Suprapubic skin (tissue), 4 donors: ENCODE measurements at regions not wholly inside any gene's neighbourhood (a gene's known extent, or its start where the extent isn't known, plus 50 kb on each side); places are given as distances from the start of the nearest gene placed in this dataset.

ENCODE experiments used
- DNase-seq, 2 donors: peaks; one replicate each; pipeline ENCODE4 v3.0.0-alpha.2; 2019; ENCODE audit warnings: low spot score in 2 of 2
- H3K27ac ChIP-seq: fragments of 200-600 bp; sonication (generic); one replicate; pipeline ENCODE4 v1.5.1; 2019
- H3K27me3 ChIP-seq: fragments of 200-600 bp; sonication (generic); one replicate; pipeline ENCODE4 v1.5.1; 2019
- H3K36me3 ChIP-seq: fragments of 200-600 bp; sonication (generic); one replicate; pipeline ENCODE4 v1.5.1; 2019
- H3K4me1 ChIP-seq: fragments of 200-600 bp; sonication (generic); one replicate; pipeline ENCODE4 v1.5.1; 2019
- H3K4me3 ChIP-seq: fragments of 200-600 bp; sonication (generic); one replicate; pipeline ENCODE4 v1.5.1; 2019; ENCODE audit warnings: mild to moderate bottlenecking
- H3K9me3 ChIP-seq: fragments of 200-600 bp; sonication (generic); one replicate; pipeline ENCODE4 v1.5.1; 2019
- CTCF ChIP-seq, 2 donors: fragments of 200-600 bp in 1 of 2; fragments of 450-650 bp in 1 of 2; sonication (generic) in 1 of 2; IDR thresholded peaks; one replicate each; pipeline ENCODE4 v1.5.1; 2016 to 2019; ENCODE audit warnings: antibody characterized with exemption in 2 of 2, mild to moderate bottlenecking in 1 of 2, moderate library complexity in 1 of 2
- EP300 ChIP-seq: sonication (generic); formaldehyde crosslinking; IDR thresholded peaks from one replicate; pipeline ENCODE4 v1.6.1; 2017; ENCODE audit warnings: antibody characterized with exemption
- POLR2A ChIP-seq, 2 donors: fragments of 450-650 bp; IDR thresholded peaks; one replicate each; pipeline ENCODE4 v1.6.1; 2017; ENCODE audit warnings: antibody characterized with exemption in 2 of 2, mild to moderate bottlenecking in 2 of 2, moderate library complexity in 2 of 2
- POLR2AphosphoS5 ChIP-seq, 3 donors: sonication (generic); formaldehyde crosslinking; IDR thresholded peaks; one replicate each; pipeline ENCODE4 v1.6.1; 2017; ENCODE audit warnings: antibody characterized with exemption in 3 of 3
- WGBS: methylation state at CpG from one replicate; pipeline ENCODE4 v1.1.5; 2018; 5-methylcytosine and 5-hydroxymethylcytosine counted together

- Histone ChIP-seq H3K27ac (no peak overlapping the region), H3K9me3 (no peaks in the 10 kb centered on the region), H3K4me3 (no peak overlapping the region), H3K4me1 (peaks cover 5% of the 10 kb centered on the region), H3K36me3 (no peaks in the 10 kb centered on the region), H3K27me3 (peaks cover 3% of the 10 kb centered on the region)
- 76% methylated on average over 10 of the region's 16 CpGs for WGBS
- no peak for DNase-seq
- TF ChIP-seq EP300 (no peak), POLR2A (IDR thresholded peaks at IDR 0.05) (no peak)
These were observed 1190.4 kb downstream of the BRD1 start for GRCh38 chr22:48637231-48637630.

- Histone ChIP-seq H3K9me3 (no peaks in the 10 kb centered on the region), H3K4me3 (no peak overlapping the region), H3K27ac (no peak overlapping the region), H3K27me3 (peaks cover 3% of the 10 kb centered on the region), H3K36me3 (no peaks in the 10 kb centered on the region), H3K4me1 (peaks cover 5% of the 10 kb centered on the region)
- 67% methylated on average over 3 of the region's 6 CpGs for WGBS
- DNase-seq = no peak
- no peak for TF ChIP-seq EP300
- TF ChIP-seq POLR2AphosphoS5 (IDR thresholded peaks at IDR 0.05) = no peak
- TF ChIP-seq CTCF (IDR thresholded peaks at IDR 0.05) = no peak
- TF ChIP-seq POLR2A (IDR thresholded peaks at IDR 0.05) = no peak
These were observed 1190.9 kb downstream of the BRD1 start for GRCh38 chr22:48636746-48637145.

GRCh38 chr22:48635816-48636215, 1191.9 kb downstream of the BRD1 start:
- Histone ChIP-seq H3K36me3 (no peaks in the 10 kb centered on the region), H3K27ac (no peak overlapping the region), H3K27me3 (peaks cover 3% of the 10 kb centered on the region), H3K9me3 (no peaks in the 10 kb centered on the region), H3K4me3 (no peak overlapping the region), H3K4me1 (peaks cover 5% of the 10 kb centered on the region)
- no peak for DNase-seq
- TF ChIP-seq POLR2A (IDR thresholded peaks at IDR 0.05) (no peak), CTCF (IDR thresholded peaks at IDR 0.05) (no peak), EP300 (no peak), POLR2AphosphoS5 (IDR thresholded peaks at IDR 0.05) (no peak)
- 40% methylated on average over 9 of the region's 10 CpGs for WGBS

GRCh38 chr22:48635031-48635430, 1192.6 kb downstream of the BRD1 start:
- TF ChIP-seq POLR2A (IDR thresholded peaks at IDR 0.05) = no peak
- TF ChIP-seq EP300 = no peak
- no peak for TF ChIP-seq POLR2AphosphoS5 (IDR thresholded peaks at IDR 0.05)
- no peaks in the 10 kb centered on the region for H3K9me3 ChIP-seq
- H3K36me3 ChIP-seq = no peaks in the 10 kb centered on the region
- no peak overlapping the region for H3K4me3 ChIP-seq
- WGBS = 98% methylated on average over 8 of the region's 12 CpGs
- no peak overlapping the region for H3K27ac ChIP-seq
- H3K4me1 ChIP-seq = peaks cover 5% of the 10 kb centered on the region
- H3K27me3 ChIP-seq = peaks cover 3% of the 10 kb centered on the region
- DNase-seq = no peak

GRCh38 chr22:48633996-48634836, 1193.5 kb downstream of the BRD1 start:
- 82% methylated on average over 9 of the region's 9 CpGs for WGBS
- Histone ChIP-seq H3K27me3 (peaks cover 7% of the 10 kb centered on the region), H3K4me1 (peaks cover 5% of the 10 kb centered on the region), H3K27ac (no peak overlapping the region), H3K4me3 (no peak overlapping the region), H3K36me3 (no peaks in the 10 kb centered on the region), H3K9me3 (no peaks in the 10 kb centered on the region)
- no peak for DNase-seq
- no peak for TF ChIP-seq POLR2AphosphoS5 (IDR thresholded peaks at IDR 0.05)
- TF ChIP-seq EP300 = no peak
- TF ChIP-seq CTCF (IDR thresholded peaks at IDR 0.05) = no peak
- no peak for TF ChIP-seq POLR2A (IDR thresholded peaks at IDR 0.05)

GRCh38 chr22:48632646-48633246, 1194.9 kb downstream of the BRD1 start:
- Histone ChIP-seq H3K4me1 (peaks cover 5% of the 10 kb centered on the region), H3K4me3 (no peak overlapping the region), H3K27me3 (peaks cover 21% of the 10 kb centered on the region), H3K9me3 (no peaks in the 10 kb centered on the region), H3K27ac (no peak overlapping the region), H3K36me3 (no peaks in the 10 kb centered on the region)
- no peak for TF ChIP-seq POLR2AphosphoS5 (IDR thresholded peaks at IDR 0.05)
- DNase-seq = no peak
- 83% methylated on average over 3 of the region's 17 CpGs for WGBS
